HepG2 (cell line): ENCODE measurements at regions not wholly inside any gene's neighbourhood (a gene's known extent, or its start where the extent isn't known, plus 50 kb on each side); places are given as distances from the start of the nearest gene placed in this dataset.

Experiments used
- AGO2 ChIP-seq: fragments of 200-400 bp; formaldehyde crosslinking; optimal IDR thresholded peaks from 2 replicates; pipeline ENCODE3; 2017; ENCODE audit warnings: mild to moderate bottlenecking, low read depth, low read length, moderate library complexity
- BRD4 ChIP-seq: sonication (generic); formaldehyde crosslinking; IDR thresholded peaks from 2 replicates; pipeline ENCODE4 v1.4.0; 2020; ENCODE audit warnings: missing genetic modification reagents
- DNMT1 ChIP-seq: sonication (generic); formaldehyde crosslinking; IDR thresholded peaks from 2 replicates; pipeline ENCODE4 v1.5.1; 2020; ENCODE audit warnings: mild to moderate bottlenecking, missing genetic modification reagents
- FOXP4 ChIP-seq: sonication (generic); formaldehyde crosslinking; IDR thresholded peaks from 2 replicates; pipeline ENCODE4 v1.4.0; 2020; ENCODE audit warnings: missing genetic modification reagents
- MYC ChIP-seq: sonication (generic); formaldehyde crosslinking; IDR thresholded peaks from 2 replicates; pipeline ENCODE4 v1.9.0; 2021; ENCODE audit warnings: missing genetic modification reagents, borderline replicate concordance
- NR2F6 ChIP-seq, 2 experiments: IDR thresholded peaks; 2 replicates each; pipeline ENCODE4 v1.6.1; 2016; ENCODE audit warnings: antibody characterized with exemption in 1 of 2, mild to moderate bottlenecking in 1 of 2
- NRL ChIP-seq: sonication (generic); formaldehyde crosslinking; IDR thresholded peaks from 2 replicates; pipeline ENCODE4 v1.5.0; 2020; ENCODE audit warnings: missing genetic modification reagents, mild to moderate bottlenecking, moderate library complexity, borderline replicate concordance
- PLRG1 ChIP-seq: fragments of 450-650 bp; conservative IDR thresholded peaks from 2 replicates; pipeline ENCODE4 v1.6.1; 2016
- PRMT3 ChIP-seq: sonication (generic); formaldehyde crosslinking; IDR thresholded peaks from 2 replicates; pipeline ENCODE4 v1.8.1; 2022; ENCODE audit warnings: low read depth, mild to moderate bottlenecking, moderate library complexity, missing genetic modification reagents, borderline replicate concordance
- RXRA ChIP-seq: sonication (generic); formaldehyde crosslinking; IDR thresholded peaks from 2 replicates; pipeline ENCODE4 v1.5.1; 2020; ENCODE audit warnings: missing genetic modification reagents
- SATB2 ChIP-seq: sonication (generic); formaldehyde crosslinking; IDR thresholded peaks from 2 replicates; pipeline ENCODE4 v1.5.0; 2020; ENCODE audit warnings: missing genetic modification reagents
- SNAPC5 ChIP-seq: sonication (generic); formaldehyde crosslinking; IDR thresholded peaks from 2 replicates; pipeline ENCODE4 v1.8.1; 2023; ENCODE audit warnings: mild to moderate bottlenecking, missing genetic modification reagents, borderline replicate concordance
- SOX6 ChIP-seq, 2 experiments: fragments of 450-650 bp in 1 of 2; sonication (generic) in 1 of 2; formaldehyde crosslinking in 1 of 2; IDR thresholded peaks; 2 replicates each; pipeline versions ENCODE4 v1.4.0 to v1.6.1; 2017 to 2020; ENCODE audit warnings: antibody characterized with exemption in 1 of 2, mild to moderate bottlenecking in 1 of 2, missing genetic modification reagents in 1 of 2
- STAG1 ChIP-seq: sonication (generic); formaldehyde crosslinking; IDR thresholded peaks from 2 replicates; pipeline ENCODE4 v1.4.0; 2020; ENCODE audit warnings: missing genetic modification reagents
- ZBTB44 ChIP-seq: sonication (generic); formaldehyde crosslinking; IDR thresholded peaks from 2 replicates; pipeline ENCODE4 v1.4.0; 2020; ENCODE audit warnings: missing genetic modification reagents
- ZNF383 ChIP-seq: sonication (generic); formaldehyde crosslinking; IDR thresholded peaks from 2 replicates; pipeline ENCODE4 v1.4.0; 2020; ENCODE audit warnings: missing genetic modification reagents, mild to moderate bottlenecking, borderline replicate concordance
- ZNF580 ChIP-seq: IDR thresholded peaks from 2 replicates; pipeline ENCODE4 v1.6.1; 2016; ENCODE audit warnings: low read depth, borderline replicate concordance
- ZNF724P ChIP-seq: sonication (generic); formaldehyde crosslinking; IDR thresholded peaks from 2 replicates; pipeline ENCODE4 v1.8.0; 2022; ENCODE audit warnings: missing genetic modification reagents, borderline replicate concordance
- ZSCAN22 ChIP-seq: sonication (generic); formaldehyde crosslinking; IDR thresholded peaks from 2 replicates; pipeline ENCODE4 v1.4.0; 2020; ENCODE audit warnings: mild to moderate bottlenecking, missing genetic modification reagents
- ZSCAN31 ChIP-seq: sonication (generic); formaldehyde crosslinking; IDR thresholded peaks from 2 replicates; pipeline ENCODE4 v1.5.0; 2020; ENCODE audit warnings: low read depth, mild to moderate bottlenecking, missing genetic modification reagents
- TF ChIP-seq, protein P1 (sequence below): sonication (generic); formaldehyde crosslinking; IDR thresholded peaks from 2 replicates; pipeline ENCODE4 v1.4.0; 2020; ENCODE audit warnings: missing genetic modification reagents, borderline replicate concordance

GRCh38 chr6:41427642-41428335, 92.4 kb downstream of the NCR2 start (continued):
- TF ChIP-seq FOXP4 (CRISPR knock-in tag), result peak; percentile 64; the same call in 1 of the 2 replicates
- TF ChIP-seq SATB2 (CRISPR knock-in tag), result no peak
- TF ChIP-seq ZSCAN31 (CRISPR knock-in tag), result 0 out of 2 replicates have a peak, but pooled peaks have one; percentile 44
- no peak for TF ChIP-seq SOX6 (IDR thresholded peaks at IDR 0.05)
- TF ChIP-seq SOX6 (CRISPR knock-in tag; IDR thresholded peaks at IDR 0.05), result peak; percentile 79
- peak; percentile 50; the same call in 1 of the 2 replicates for TF ChIP-seq ZNF580 (CRISPR knock-in tag)
- TF ChIP-seq ZNF724P (CRISPR knock-in tag), result no peak
- TF ChIP-seq PLRG1, result no peak
- TF ChIP-seq ZBTB44 (CRISPR knock-in tag), result no peak
- TF ChIP-seq RXRA (CRISPR knock-in tag), result peak; percentile 30; the same call in 1 of the 2 replicates
- TF ChIP-seq, protein P1, sequence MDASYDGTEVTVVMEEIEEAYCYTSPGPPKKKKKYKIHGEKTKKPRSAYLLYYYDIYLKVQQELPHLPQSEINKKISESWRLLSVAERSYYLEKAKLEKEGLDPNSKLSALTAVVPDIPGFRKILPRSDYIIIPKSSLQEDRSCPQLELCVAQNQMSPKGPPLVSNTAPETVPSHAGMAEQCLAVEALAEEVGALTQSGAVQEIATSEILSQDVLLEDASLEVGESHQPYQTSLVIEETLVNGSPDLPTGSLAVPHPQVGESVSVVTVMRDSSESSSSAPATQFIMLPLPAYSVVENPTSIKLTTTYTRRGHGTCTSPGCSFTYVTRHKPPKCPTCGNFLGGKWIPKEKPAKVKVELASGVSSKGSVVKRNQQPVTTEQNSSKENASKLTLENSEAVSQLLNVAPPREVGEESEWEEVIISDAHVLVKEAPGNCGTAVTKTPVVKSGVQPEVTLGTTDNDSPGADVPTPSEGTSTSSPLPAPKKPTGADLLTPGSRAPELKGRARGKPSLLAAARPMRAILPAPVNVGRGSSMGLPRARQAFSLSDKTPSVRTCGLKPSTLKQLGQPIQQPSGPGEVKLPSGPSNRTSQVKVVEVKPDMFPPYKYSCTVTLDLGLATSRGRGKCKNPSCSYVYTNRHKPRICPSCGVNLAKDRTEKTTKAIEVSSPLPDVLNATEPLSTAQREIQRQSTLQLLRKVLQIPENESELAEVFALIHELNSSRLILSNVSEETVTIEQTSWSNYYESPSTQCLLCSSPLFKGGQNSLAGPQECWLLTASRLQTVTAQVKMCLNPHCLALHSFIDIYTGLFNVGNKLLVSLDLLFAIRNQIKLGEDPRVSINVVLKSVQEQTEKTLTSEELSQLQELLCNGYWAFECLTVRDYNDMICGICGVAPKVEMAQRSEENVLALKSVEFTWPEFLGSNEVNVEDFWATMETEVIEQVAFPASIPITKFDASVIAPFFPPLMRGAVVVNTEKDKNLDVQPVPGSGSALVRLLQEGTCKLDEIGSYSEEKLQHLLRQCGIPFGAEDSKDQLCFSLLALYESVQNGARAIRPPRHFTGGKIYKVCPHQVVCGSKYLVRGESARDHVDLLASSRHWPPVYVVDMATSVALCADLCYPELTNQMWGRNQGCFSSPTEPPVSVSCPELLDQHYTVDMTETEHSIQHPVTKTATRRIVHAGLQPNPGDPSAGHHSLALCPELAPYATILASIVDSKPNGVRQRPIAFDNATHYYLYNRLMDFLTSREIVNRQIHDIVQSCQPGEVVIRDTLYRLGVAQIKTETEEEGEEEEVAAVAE (CRISPR knock-in tag), result no peak
- TF ChIP-seq PRMT3 (CRISPR knock-in tag), result no peak
- no peak for TF ChIP-seq ZSCAN22 (CRISPR knock-in tag)
- TF ChIP-seq STAG1 (CRISPR knock-in tag), result peak; percentile 43; the same call in 1 of the 2 replicates
- peak; percentile 30 for TF ChIP-seq AGO2
- TF ChIP-seq ZNF383 (CRISPR knock-in tag), result no peak
- TF ChIP-seq DNMT1 (CRISPR knock-in tag), result 0 out of 2 replicates have a peak, but pooled peaks have one; percentile 42
- peak; percentile 39; the same call in 1 of the 2 replicates for TF ChIP-seq MYC (CRISPR knock-in tag)
- no peak for TF ChIP-seq BRD4
- TF ChIP-seq NR2F6 (IDR thresholded peaks at IDR 0.05), result no peak
- TF ChIP-seq NR2F6 (CRISPR knock-in tag; IDR thresholded peaks at IDR 0.05), result peak; percentile 29; the same call in 1 of the 2 replicates
- TF ChIP-seq SNAPC5 (CRISPR knock-in tag), result no peak
- TF ChIP-seq NRL, result no peak
